ENCODE measurements at regions not wholly inside any gene's neighbourhood (a gene's known extent, or its start where the extent isn't known, plus 50 kb on each side); places are given as distances from the start of the nearest gene placed in this dataset.

DNA sequence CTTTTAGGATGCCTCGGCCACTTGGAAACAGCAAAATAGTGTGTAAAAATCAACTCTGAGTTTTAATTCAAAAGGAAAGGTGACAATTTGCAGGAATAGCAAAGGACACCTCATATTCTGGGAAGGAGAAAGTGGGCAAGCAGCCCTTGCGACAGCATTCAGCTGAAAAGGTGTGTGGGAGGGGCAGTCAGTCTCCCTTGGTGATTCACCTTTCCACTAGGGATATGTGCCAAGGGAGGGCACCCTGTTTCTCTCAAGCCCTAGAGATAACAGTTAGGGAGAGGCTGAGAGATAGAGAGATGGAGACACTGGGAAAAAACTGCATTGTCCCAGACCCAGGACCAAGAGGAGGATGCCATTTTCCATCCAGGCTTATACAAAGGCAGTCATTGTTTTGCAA is 228.1 kb downstream of the EPM2A start:
- TF ChIP-seq, protein P1, sequence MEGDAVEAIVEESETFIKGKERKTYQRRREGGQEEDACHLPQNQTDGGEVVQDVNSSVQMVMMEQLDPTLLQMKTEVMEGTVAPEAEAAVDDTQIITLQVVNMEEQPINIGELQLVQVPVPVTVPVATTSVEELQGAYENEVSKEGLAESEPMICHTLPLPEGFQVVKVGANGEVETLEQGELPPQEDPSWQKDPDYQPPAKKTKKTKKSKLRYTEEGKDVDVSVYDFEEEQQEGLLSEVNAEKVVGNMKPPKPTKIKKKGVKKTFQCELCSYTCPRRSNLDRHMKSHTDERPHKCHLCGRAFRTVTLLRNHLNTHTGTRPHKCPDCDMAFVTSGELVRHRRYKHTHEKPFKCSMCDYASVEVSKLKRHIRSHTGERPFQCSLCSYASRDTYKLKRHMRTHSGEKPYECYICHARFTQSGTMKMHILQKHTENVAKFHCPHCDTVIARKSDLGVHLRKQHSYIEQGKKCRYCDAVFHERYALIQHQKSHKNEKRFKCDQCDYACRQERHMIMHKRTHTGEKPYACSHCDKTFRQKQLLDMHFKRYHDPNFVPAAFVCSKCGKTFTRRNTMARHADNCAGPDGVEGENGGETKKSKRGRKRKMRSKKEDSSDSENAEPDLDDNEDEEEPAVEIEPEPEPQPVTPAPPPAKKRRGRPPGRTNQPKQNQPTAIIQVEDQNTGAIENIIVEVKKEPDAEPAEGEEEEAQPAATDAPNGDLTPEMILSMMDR (IDR thresholded peaks at IDR 0.05) = no peak
- TF ChIP-seq POLR2AphosphoS5 (IDR thresholded peaks at IDR 0.05; ENCODE audit: insufficient read depth in 1 of 2, low read depth in 1 of 2) = no peak

All from vagina (tissue), 2 donors.